Smooth muscle cell (in vitro differentiated cells): ENCODE measurements at regions not wholly inside any gene's neighbourhood (a gene's known extent, or its start where the extent isn't known, plus 50 kb on each side); places are given as distances from the start of the nearest gene placed in this dataset.

ENCODE experiments used
- DNase-seq: peaks from one replicate; lab custom pipeline; 2025; ENCODE audit not compliant: unreplicated experiment; lab: John Stamatoyannopoulos, UW
- H2AFZ ChIP-seq: fragments of 200-600 bp; sonication (generic); 2 replicates; pipeline ENCODE4 v1.6.0; 2016; ENCODE audit warnings: antibody characterized with exemption, low read depth, mild to moderate bottlenecking
- H3F3A ChIP-seq: fragments of 200-600 bp; sonication (generic); 2 replicates; pipeline ENCODE4 v1.6.0; 2017; ENCODE audit warnings: antibody characterized with exemption, low read depth
- H3K27ac ChIP-seq: fragments of 200-600 bp; sonication (generic); 2 replicates; pipeline ENCODE4 v1.5.1; 2016; ENCODE audit warnings: low read depth, mild to moderate bottlenecking
- H3K27me3 ChIP-seq: fragments of 200-600 bp; sonication (generic); 2 replicates; pipeline ENCODE4 v1.6.1; 2016; ENCODE audit warnings: low read depth, mild to moderate bottlenecking
- H3K36me3 ChIP-seq: fragments of 200-600 bp; sonication (generic); 2 replicates; pipeline ENCODE4 v1.5.1; 2016; ENCODE audit warnings: low read depth
- H3K4me1 ChIP-seq: fragments of 200-600 bp; sonication (generic); 2 replicates; pipeline ENCODE4 v1.5.1; 2016; ENCODE audit warnings: low read depth
- H3K4me2 ChIP-seq: fragments of 200-600 bp; sonication (generic); 2 replicates; pipeline ENCODE4 v1.6.0; 2016; ENCODE audit warnings: mild to moderate bottlenecking
- H3K4me3 ChIP-seq: fragments of 200-600 bp; sonication (generic); 2 replicates; pipeline ENCODE4 v1.5.1; 2016; ENCODE audit warnings: mild to moderate bottlenecking
- H3K79me2 ChIP-seq: fragments of 200-600 bp; sonication (generic); 2 replicates; pipeline ENCODE4 v1.6.0; 2016; ENCODE audit warnings: low read depth, mild to moderate bottlenecking
- H3K9ac ChIP-seq: fragments of 200-600 bp; sonication (generic); 2 replicates; pipeline ENCODE4 v1.6.0; 2016; ENCODE audit warnings: low read depth
- H3K9me3 ChIP-seq: fragments of 200-600 bp; sonication (generic); replicated peaks from 2 replicates; pipeline ENCODE4 v1.5.1; 2016; ENCODE audit warnings: low read depth
- H4K20me1 ChIP-seq: fragments of 200-600 bp; sonication (generic); 2 replicates; pipeline ENCODE4 v1.6.0; 2016; ENCODE audit warnings: low read depth
- CTCF ChIP-seq: fragments of 200-600 bp; sonication (generic); IDR thresholded peaks from 2 replicates; pipeline ENCODE4 v1.5.1; 2017; ENCODE audit warnings: borderline replicate concordance, mild to moderate bottlenecking, antibody characterized with exemption; ENCODE audit not compliant: insufficient read depth, poor library complexity, severe bottlenecking
- WGBS: methylation state at CpG from one replicate; pipeline ENCODE4 v1.1.7; 2016; ENCODE audit warnings: low lambda C conversion rate; 5-methylcytosine and 5-hydroxymethylcytosine counted together

DNA sequence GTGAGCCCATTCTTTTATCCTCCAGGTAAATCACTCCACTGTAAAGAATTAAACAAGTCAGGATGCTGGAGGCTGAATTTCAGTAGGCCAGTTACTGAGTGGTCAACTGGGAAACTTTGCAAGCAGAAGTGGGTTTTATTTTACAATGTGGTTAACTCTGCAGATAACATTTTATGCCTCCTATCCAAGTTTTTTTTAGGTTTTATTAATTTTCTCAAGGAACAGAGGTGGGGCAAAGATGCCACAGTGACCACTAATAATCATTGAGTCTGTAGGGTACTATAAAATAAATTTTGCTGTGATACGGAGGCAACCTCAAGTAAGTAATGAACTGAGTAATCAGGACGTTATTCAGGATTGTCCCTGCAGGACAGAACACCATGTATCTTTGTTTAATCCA is 599.9 kb downstream of the METTL15 start:
- no peak for DNase-seq
- no peaks in the 10 kb centered on the region for H3K79me2 ChIP-seq
- H3K4me1 ChIP-seq: no peaks in the 10 kb centered on the region
- no peak overlapping the region for H3K4me3 ChIP-seq
- H2AFZ ChIP-seq: no peak overlapping the region
- no peaks in the 10 kb centered on the region for H3K27me3 ChIP-seq
- no peaks in the 10 kb centered on the region for H4K20me1 ChIP-seq
- no peaks in the 10 kb centered on the region for H3K36me3 ChIP-seq
- H3K9me3 ChIP-seq: no peaks in the 10 kb centered on the region
- no peak overlapping the region for H3K9ac ChIP-seq
- H3K27ac ChIP-seq: no peak overlapping the region
- no peak overlapping the region for H3K4me2 ChIP-seq
- 67% methylated on average over 2 of the region's 2 CpGs for WGBS
- no peak for TF ChIP-seq CTCF
- H3F3A ChIP-seq: no peaks in the 10 kb centered on the region

DNA sequence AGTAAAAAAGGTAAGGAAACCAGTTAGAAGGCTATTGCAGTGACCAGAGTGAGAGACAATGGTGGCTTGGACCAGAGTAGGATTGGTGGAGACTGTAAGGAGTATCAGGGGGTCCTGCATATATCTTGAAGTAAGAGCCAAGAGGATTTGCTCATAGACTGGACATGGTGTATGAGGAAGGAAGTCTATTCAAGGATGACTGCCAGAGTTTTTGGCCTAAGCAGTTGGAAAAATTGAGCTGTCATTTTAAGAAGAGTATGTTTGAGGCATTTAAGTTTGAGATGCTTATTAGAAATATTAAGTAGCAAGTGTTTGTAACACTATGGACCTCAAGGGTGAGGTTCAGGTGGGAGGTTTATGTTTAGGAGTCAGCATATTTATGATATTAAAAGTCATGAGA is 596.6 kb downstream of the METTL15 start:
- no peak overlapping the region for H3K4me2 ChIP-seq
- H3K9ac ChIP-seq: no peak overlapping the region
- TF ChIP-seq CTCF: no peak
- H3K4me3 ChIP-seq: no peak overlapping the region
- no peaks in the 10 kb centered on the region for H3K9me3 ChIP-seq
- no peaks in the 10 kb centered on the region for H4K20me1 ChIP-seq
- H3K79me2 ChIP-seq: no peaks in the 10 kb centered on the region
- H3K4me1 ChIP-seq: no peaks in the 10 kb centered on the region
- no peaks in the 10 kb centered on the region for H3K27me3 ChIP-seq
- H3F3A ChIP-seq: no peaks in the 10 kb centered on the region
- H2AFZ ChIP-seq: no peak overlapping the region
- DNase-seq: no peak
- H3K27ac ChIP-seq: no peak overlapping the region
- no peaks in the 10 kb centered on the region for H3K36me3 ChIP-seq

GRCh38 chr11:28703371-28703770 is 595.2 kb downstream of the METTL15 start:
- Histone ChIP-seq H3K27me3 (no peaks in the 10 kb centered on the region), H3K27ac (no peak overlapping the region), H2AFZ (no peak overlapping the region), H3K9me3 (no peaks in the 10 kb centered on the region), H3K36me3 (no peaks in the 10 kb centered on the region), H3K79me2 (no peaks in the 10 kb centered on the region), H3K4me2 (no peak overlapping the region), H3K4me3 (no peak overlapping the region), H3K4me1 (no peaks in the 10 kb centered on the region), H3K9ac (no peak overlapping the region), H3F3A (no peaks in the 10 kb centered on the region), H4K20me1 (no peaks in the 10 kb centered on the region)
- 89% methylated on average over 4 of the region's 4 CpGs for WGBS
- no peak for TF ChIP-seq CTCF
- DNase-seq: no peak

DNA sequence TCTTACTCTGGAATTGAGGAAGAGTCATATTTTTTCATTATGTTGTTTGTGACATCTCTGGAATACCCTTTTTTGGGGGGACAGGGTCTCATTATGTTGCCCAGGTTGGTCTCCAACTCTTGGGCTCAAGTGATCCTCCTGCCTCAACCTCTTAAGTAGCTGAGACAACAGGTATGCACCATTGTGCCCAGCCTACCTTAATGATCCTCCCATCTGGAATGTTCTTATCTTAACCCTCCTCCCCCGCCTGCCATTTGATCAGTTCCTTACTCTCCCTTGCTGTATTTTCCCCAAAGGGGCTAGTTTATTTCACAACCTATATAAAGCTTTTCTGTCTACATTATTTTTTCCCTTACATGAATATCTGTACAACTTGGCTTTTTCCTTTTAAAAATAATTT is 594.7 kb downstream of the METTL15 start:
- no peak overlapping the region for H3K4me2 ChIP-seq

More for the DNA sequence above, 594.7 kb downstream of the METTL15 start:
- no peaks in the 10 kb centered on the region for H3K27me3 ChIP-seq
- H3K27ac ChIP-seq: no peak overlapping the region
- no peaks in the 10 kb centered on the region for H4K20me1 ChIP-seq
- 100% methylated on average over 1 of the region's 1 CpG for WGBS
- no peaks in the 10 kb centered on the region for H3F3A ChIP-seq
- no peak overlapping the region for H3K9ac ChIP-seq
- no peak overlapping the region for H3K4me3 ChIP-seq
- no peaks in the 10 kb centered on the region for H3K36me3 ChIP-seq
- no peak for TF ChIP-seq CTCF
- no peaks in the 10 kb centered on the region for H3K9me3 ChIP-seq
- H3K4me1 ChIP-seq: no peaks in the 10 kb centered on the region
- DNase-seq: no peak
- no peak overlapping the region for H2AFZ ChIP-seq
- no peaks in the 10 kb centered on the region for H3K79me2 ChIP-seq
